Motor neuron (in vitro differentiated cells): ENCODE measurements at regions not wholly inside any gene's neighbourhood (a gene's known extent, or its start where the extent isn't known, plus 50 kb on each side); places are given as distances from the start of the nearest gene placed in this dataset.

ENCODE experiments used
- ATAC-seq, 8 experiments: fragments of 200-7000 bp; cut with Tn5 transposase; replicated peaks in 6 of 8; 2 replicates each; pipeline ENCODE4 v1.8.0; 2021; ENCODE audit warnings: mild to moderate bottlenecking in 8 of 8, moderate library complexity in 8 of 8
- H3K27ac ChIP-seq, 2 donors: fragments of 250-450 bp; sonication (Bioruptor Pico); 2 replicates each; pipeline ENCODE4 v1.9.0; 2021; ENCODE audit warnings: antibody characterized with exemption in 2 of 2, mild to moderate bottlenecking in 2 of 2, moderate library complexity in 1 of 2
- H3K4me1 ChIP-seq, 2 donors: fragments of 250-450 bp; sonication (Bioruptor Pico); replicated peaks in 1 of 2; 2 replicates each; pipeline ENCODE4 v1.6.1; 2021; ENCODE audit warnings: antibody characterized with exemption in 2 of 2, mild to moderate bottlenecking in 2 of 2, moderate library complexity in 1 of 2
- H3K4me3 ChIP-seq, 5 donors: fragments of 250-450 bp; sonication (Bioruptor Pico); 2 replicates each; pipeline ENCODE4 v1.9.0; 2021; ENCODE audit warnings: antibody characterized with exemption in 5 of 5, mild to moderate bottlenecking in 5 of 5, moderate library complexity in 4 of 5
- WGBS, 10 experiments: fragments of 450-650 bp; shearing (Covaris generic); methylation state at CpG; one replicate each; pipeline ENCODE4 v1.0.0; 2022; 5-methylcytosine and 5-hydroxymethylcytosine counted together
- in situ Hi-C, 9 experiments: fragments of 400-800 bp; cut with MboI; loops; one replicate each; pipeline ENCODE4 v1.15.0; 2021; ENCODE audit warnings: low sequenced_read_pairs in 9 of 9, low pct_unique_long_range_greater_than_20kb in 2 of 9; ENCODE audit not compliant: unreplicated experiment in 9 of 9

DNA sequence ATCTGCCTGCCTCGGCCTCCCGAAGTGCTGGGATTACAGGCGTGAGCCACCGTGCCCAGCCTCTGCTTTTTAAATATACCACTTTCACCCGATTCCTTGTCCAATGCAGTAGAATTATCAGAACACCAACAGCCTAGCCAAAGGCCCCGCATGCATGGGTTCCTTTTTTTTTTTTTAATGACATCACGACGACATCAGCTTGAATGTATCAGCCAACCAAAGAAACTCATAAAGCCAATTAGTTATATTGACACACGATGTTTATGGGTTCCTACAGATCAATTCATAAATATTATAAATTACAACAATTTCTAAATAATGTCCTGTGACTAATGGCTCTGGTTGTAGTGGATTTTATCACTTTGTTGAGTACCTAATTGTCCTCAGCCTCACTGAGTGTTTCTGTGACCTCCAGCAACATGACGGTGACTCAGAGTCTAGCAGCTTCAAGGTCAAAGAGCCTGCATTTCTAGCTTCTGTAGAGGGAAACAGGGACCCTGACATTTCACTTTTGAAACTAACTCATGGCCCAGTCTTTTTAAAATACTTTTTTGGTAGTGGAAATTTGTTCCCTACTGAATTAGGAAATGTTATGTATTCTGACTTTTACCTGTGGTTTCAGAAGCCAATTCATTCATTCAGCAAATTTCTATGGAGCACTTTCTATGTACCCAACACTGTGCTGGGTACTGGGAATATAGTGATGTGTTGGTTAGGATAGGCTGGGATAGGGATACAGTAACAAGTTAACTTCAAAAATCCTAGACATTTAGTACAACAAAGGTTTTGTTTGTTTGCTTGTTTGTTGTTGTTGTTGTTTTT, 144.1 kb downstream of the SUDS3 start:
- Histone ChIP-seq H3K4me1 (peaks cover 8 to 14% of the 10 kb centered on the region in 2 donors), H3K4me3 (no peak overlapping the region), H3K27ac (peak overlapping the region in 1 of 2 donors; percentile 36)
- in situ Hi-C loops, result no loop called here
- peak in 5 of 8 experiments; percentile 91 to 97 (median 95) for ATAC-seq
- WGBS, 10 experiments, result 23 to 100% (median 82%) methylated on average over 1 to 10 of the region's 10 CpGs; no CpG with 5 or more reads in 1 of the 10 experiments

DNA sequence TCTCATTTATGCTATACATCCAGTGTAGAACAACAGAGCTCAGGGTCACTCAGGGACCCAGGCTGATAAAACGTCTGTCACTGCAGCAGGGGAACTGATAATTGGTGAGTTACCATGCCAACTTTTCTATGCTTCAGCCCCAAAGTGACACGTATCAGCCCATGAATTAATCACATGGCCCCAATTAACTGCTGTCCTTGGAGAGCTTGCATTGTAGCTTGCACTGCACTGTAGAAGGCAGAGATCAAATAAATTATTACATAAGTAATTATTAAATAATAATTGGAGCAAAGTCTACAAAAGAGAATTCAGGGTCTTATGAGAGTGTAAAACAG, 144.6 kb downstream of the SUDS3 start:
- peaks cover 8 to 14% of the 10 kb centered on the region in 2 donors for H3K4me1 ChIP-seq
- peak in 5 of 8 experiments; percentile 19 to 54 (median 38) for ATAC-seq
- H3K27ac ChIP-seq, result no peak overlapping the region
- in situ Hi-C loops, result no loop called here
- 0 to 33% (median 10%) methylated on average over 1 to 2 of the region's 2 CpGs; no CpG with 5 or more reads in 3 of the 10 experiments for WGBS, 10 experiments
- no peak overlapping the region for H3K4me3 ChIP-seq

GRCh38 chr12:118524446-118524845, 148.1 kb downstream of the SUDS3 start:
- no peak for ATAC-seq
- WGBS, 10 experiments, result 0 to 100% (median 77%) methylated on average over 1 to 4 of the region's 4 CpGs; no CpG with 5 or more reads in 1 of the 10 experiments
- in situ Hi-C loops, result no loop called here
- peaks cover 8 to 14% of the 10 kb centered on the region in 2 donors for H3K4me1 ChIP-seq
- H3K27ac ChIP-seq, result no peak overlapping the region
- H3K4me3 ChIP-seq, result no peak overlapping the region

- no peak for ATAC-seq
- 0 to 100% (median 19%) methylated on average over 1 to 2 of the region's 2 CpGs; no CpG with 5 or more reads in 4 of the 10 experiments for whole genome bisulfite sequencing, 10 experiments
- Histone ChIP-seq H3K27ac (no peak overlapping the region), H3K4me3 (no peak overlapping the region), H3K4me1 (peaks cover 8 to 11% of the 10 kb centered on the region in 2 donors)
- in situ Hi-C loops, result no loop called here
Observed at GRCh38 chr12:118525216-118525615, 148.9 kb downstream of the SUDS3 start.

DNA sequence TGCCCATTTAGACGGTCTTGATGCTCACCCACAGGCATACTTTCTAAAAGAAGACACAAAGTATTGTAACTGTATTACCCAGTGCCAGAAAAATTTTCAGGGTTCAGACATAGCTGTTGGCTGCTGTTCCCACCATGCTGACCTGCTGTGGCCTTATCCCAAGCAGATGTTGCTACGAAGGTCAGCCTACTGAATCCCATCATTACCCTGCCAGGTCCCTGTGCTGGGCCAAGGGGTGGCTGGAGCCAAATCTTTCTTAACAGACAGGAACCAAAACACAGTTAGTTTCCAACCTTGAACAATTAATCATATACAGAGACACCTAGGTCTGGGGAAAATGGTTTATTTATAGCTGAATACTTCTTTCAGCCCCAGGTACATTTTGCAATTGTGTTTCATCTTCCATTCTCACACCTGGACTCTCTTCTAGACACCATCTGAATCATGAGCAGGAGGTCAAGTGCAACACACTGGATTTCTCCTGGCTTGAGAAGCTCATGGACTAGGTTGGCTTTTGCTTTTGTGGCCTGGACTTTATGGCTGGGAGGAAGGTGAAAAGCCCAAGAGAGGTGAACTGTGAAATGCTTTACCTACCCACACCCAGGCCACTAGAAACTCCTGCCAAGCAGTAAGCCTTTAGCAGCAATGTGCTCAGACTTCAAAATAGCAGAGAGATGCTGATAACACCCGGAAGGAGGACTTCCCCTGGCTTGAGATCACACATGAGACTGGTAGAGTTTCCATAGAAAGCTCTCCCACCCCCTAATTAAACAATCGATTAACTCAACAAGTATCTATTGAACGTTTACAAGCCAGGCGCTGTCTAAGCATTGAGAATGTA, 150.1 kb downstream of the SUDS3 start:
- Histone ChIP-seq H3K27ac (no peak overlapping the region), H3K4me3 (no peak overlapping the region), H3K4me1 (peaks cover 0 to 1% of the 10 kb centered on the region in 2 donors)
- in situ Hi-C loops, result no loop called here
- no peak for ATAC-seq
- WGBS, 10 experiments, result 0 to 100% (median 56%) methylated on average over 1 to 6 of the region's 6 CpGs; no CpG with 5 or more reads in 1 of the 10 experiments

DNA sequence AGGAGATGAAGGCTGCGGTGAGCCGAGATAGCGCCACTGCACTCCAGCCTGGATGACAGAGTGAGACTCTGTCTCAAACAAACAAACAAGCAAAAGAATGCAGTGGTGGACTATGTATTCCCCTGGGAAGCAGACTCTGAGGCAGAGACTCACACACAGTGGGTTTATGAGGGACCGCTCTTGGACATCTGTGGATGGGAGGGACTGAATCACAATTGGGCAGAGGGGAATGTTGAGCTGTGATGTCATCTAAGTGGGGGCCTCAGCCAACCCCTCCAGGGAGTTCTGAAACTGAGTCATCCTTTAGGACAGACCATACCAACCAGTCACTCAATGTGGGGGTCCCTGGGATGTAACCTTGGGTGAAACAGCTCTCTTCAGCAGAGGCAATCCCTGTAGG, 151.0 kb downstream of the SUDS3 start:
- Histone ChIP-seq H3K4me3 (no peak overlapping the region), H3K27ac (no peak overlapping the region), H3K4me1 (no peaks in the 10 kb centered on the region)
- WGBS, 10 experiments, result 0 to 100% (median 83%) methylated on average over 1 to 4 of the region's 4 CpGs; no CpG with 5 or more reads in 3 of the 10 experiments
- in situ Hi-C loops, result no loop called here
- ATAC-seq, result peak in 5 of 8 experiments; percentile 40 to 95 (median 56)

DNA sequence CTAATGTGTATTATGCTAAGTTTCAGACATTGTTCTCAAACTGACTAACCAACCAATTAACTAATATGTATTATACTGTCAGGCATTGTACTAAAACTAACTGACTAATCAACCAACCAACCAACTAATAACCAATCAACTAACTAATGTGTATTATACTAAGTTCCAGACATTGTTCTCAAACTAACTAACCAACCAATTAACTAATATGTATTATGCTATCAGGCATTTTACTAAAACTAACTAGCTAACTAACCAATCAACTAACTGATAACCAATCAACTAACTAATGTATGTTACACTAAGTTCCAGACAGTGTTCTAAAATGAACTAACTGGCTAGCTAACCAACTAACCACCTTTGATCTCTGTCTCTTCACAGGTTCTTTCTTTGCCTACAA, 152.3 kb downstream of the SUDS3 start:
- no peak for ATAC-seq
- in situ Hi-C loops, result no loop called here
- Histone ChIP-seq H3K4me1 (no peaks in the 10 kb centered on the region), H3K27ac (no peak overlapping the region), H3K4me3 (no peak overlapping the region)

DNA sequence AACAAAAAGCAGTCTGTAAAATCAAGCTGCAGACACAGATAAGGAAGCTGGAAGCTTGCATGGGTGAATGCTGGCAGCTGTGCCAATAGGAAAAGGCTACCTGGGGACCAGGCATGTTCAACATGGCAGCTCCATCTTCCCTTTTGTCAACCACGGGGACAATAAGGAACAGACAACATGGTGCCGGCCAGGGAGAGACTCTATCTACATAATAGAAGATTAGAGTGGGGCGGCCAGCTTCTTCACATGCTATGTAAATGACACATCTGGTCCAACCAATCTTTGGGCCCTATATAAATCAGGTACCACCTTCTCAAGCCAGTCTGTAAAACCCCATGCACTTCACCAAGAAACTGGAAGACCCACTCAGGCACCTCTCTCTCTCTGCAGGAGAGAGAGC, 157.6 kb downstream of the SUDS3 start:
- H3K27ac ChIP-seq, result no peak overlapping the region
- no peak overlapping the region for H3K4me3 ChIP-seq
- ATAC-seq, result no peak
- in situ Hi-C loops, result no loop called here
- WGBS, 10 experiments, result 13 to 71% (median 67%) methylated on average over 1 to 3 of the region's 3 CpGs; no CpG with 5 or more reads in 5 of the 10 experiments
- peaks cover 12 to 26% of the 10 kb centered on the region in 2 donors for H3K4me1 ChIP-seq

- H3K4me3 ChIP-seq, result no peak overlapping the region
- WGBS, 10 experiments, result 0 to 100% (median 67%) methylated on average over 1 to 6 of the region's 8 CpGs; no CpG with 5 or more reads in 1 of the 10 experiments
- ATAC-seq, result peak in 6 of 8 experiments; percentile 34 to 100 (median 69)
- peak overlapping the region in 1 of 2 donors; percentile 37 for H3K27ac ChIP-seq
- peaks cover 12 to 26% of the 10 kb centered on the region in 2 donors for H3K4me1 ChIP-seq
- in situ Hi-C loops, result no loop called here
Observed at GRCh38 chr12:118536306-118536906, 160.1 kb downstream of the SUDS3 start.

DNA sequence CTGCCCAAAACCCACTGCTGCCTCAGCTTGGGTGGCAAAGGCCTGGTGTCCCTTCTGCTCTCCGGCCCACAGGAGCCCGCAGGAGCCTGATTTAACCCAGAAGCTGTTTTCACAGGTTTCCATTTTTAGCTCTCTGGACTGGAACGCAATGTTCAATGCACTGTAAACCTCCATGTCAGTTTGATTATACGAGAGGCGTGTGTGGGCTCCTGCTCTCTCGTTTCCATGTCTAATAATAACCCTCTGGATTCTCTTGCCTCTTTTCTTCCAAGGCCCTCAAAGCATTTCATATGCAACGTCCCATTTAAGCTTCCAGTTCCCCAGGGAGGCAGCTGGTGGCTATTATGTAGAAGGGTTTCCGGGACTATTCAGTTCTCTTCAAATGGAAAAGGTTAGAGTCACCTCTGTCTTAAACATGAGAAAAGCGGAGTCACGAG, 161.1 kb downstream of the SUDS3 start:
- ATAC-seq, result peak in 4 of 8 experiments; percentile 57 to 92 (median 88)
- peaks cover 12 to 26% of the 10 kb centered on the region in 2 donors for H3K4me1 ChIP-seq
- H3K4me3 ChIP-seq, result no peak overlapping the region
- in situ Hi-C loops, result no loop called here
- whole genome bisulfite sequencing, 10 experiments, result 0 to 40% (median 20%) methylated on average over 1 to 8 of the region's 10 CpGs; no CpG with 5 or more reads in 1 of the 10 experiments
- H3K27ac ChIP-seq, result peak overlapping the region; percentile 66 to 69

GRCh38 chr12:118541071-118541470, 164.7 kb downstream of the SUDS3 start:
- H3K4me1 ChIP-seq, result peaks cover 11 to 23% of the 10 kb centered on the region in 2 donors
- in situ Hi-C loops, result no loop called here
- no peak overlapping the region for H3K4me3 ChIP-seq
- no peak for ATAC-seq
- 20 to 100% (median 80%) methylated on average over 1 to 2 of the region's 3 CpGs; no CpG with 5 or more reads in 3 of the 10 experiments for WGBS, 10 experiments
- H3K27ac ChIP-seq, result no peak overlapping the region

DNA sequence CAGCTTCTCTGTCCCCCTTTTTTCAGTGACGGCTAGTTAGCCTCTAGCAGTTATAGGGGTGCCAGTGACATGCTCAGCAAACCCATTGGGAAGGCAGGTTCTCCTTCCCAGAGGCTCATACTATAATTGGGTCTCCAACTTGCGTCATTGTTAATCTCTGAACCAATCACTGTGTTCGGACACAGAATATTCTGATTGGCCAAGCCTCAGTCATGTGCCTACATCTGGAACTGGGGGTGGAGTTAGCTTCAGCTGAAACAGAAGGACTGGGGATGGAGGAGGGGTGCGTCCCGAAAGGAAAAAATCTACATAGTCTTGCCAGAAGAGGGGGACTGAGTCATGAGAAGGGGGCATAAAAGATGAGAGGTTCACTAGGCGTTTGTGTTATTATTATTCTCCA, 165.6 kb downstream of the SUDS3 start:
- Histone ChIP-seq H3K4me1 (peaks cover 7 to 14% of the 10 kb centered on the region in 2 donors), H3K27ac (no peak overlapping the region), H3K4me3 (no peak overlapping the region)
- 0 to 100% (median 90%) methylated on average over 1 to 6 of the region's 6 CpGs; no CpG with 5 or more reads in 3 of the 10 experiments for WGBS, 10 experiments
- in situ Hi-C loops, result no loop called here
- ATAC-seq, result no peak

GRCh38 chr12:118543651-118544050, 167.3 kb downstream of the SUDS3 start:
- WGBS, 10 experiments, result 0 to 100% (median 68%) methylated on average over 1 to 4 of the region's 4 CpGs; no CpG with 5 or more reads in 1 of the 10 experiments
- H3K4me1 ChIP-seq, result no peaks in the 10 kb centered on the region
- H3K4me3 ChIP-seq, result no peak overlapping the region
- no peak overlapping the region for H3K27ac ChIP-seq
- no peak for ATAC-seq
- in situ Hi-C loops, result no loop called here
